Mammary epithelial cell (primary cell): ENCODE measurements at regions not wholly inside any gene's neighbourhood (a gene's known extent, or its start where the extent isn't known, plus 50 kb on each side); places are given as distances from the start of the nearest gene placed in this dataset.

ENCODE experiments used
- EZH2 ChIP-seq: IDR thresholded peaks from 2 replicates; pipeline ENCODE4 v1.6.1; 2012; ENCODE audit warnings: low read length, inconsistent platforms, borderline replicate concordance
- TF ChIP-seq, protein P1 (sequence below), 2 donors: IDR thresholded peaks in 1 of 2; conservative IDR thresholded peaks in 1 of 2; 2 replicates each; pipeline ENCODE4 v1.5.1; 2011 to 2012; ENCODE audit warnings: inconsistent platforms in 2 of 2, low read length in 2 of 2, mild to moderate bottlenecking in 2 of 2, control low read depth in 1 of 2, low read depth in 1 of 2; ENCODE audit not compliant: insufficient read depth in 1 of 2; ENCODE audit errors: extremely low read depth in 1 of 2

DNA sequence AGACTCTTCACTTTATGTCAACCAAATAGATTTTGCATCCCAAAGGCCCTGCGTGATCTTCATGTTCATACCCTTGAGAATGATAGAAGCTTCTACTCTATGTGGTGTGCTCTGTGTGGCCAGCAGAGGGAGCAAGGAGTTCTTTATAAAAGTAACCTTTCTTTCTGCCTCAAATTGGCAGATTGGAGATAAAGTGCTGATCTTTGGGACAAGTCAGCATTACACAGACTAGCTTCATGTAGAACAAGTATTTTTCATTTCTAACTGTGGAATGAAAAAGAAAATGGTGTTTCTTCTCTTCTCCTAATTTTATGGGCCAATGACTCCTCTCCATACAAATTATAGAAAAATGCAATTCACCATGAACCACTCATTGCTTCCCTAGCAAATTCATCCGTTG, 1214.1 kb downstream of the SORCS1 start:
- no peak for TF ChIP-seq EZH2
- TF ChIP-seq, protein P1, sequence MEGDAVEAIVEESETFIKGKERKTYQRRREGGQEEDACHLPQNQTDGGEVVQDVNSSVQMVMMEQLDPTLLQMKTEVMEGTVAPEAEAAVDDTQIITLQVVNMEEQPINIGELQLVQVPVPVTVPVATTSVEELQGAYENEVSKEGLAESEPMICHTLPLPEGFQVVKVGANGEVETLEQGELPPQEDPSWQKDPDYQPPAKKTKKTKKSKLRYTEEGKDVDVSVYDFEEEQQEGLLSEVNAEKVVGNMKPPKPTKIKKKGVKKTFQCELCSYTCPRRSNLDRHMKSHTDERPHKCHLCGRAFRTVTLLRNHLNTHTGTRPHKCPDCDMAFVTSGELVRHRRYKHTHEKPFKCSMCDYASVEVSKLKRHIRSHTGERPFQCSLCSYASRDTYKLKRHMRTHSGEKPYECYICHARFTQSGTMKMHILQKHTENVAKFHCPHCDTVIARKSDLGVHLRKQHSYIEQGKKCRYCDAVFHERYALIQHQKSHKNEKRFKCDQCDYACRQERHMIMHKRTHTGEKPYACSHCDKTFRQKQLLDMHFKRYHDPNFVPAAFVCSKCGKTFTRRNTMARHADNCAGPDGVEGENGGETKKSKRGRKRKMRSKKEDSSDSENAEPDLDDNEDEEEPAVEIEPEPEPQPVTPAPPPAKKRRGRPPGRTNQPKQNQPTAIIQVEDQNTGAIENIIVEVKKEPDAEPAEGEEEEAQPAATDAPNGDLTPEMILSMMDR (conservative IDR thresholded peaks at IDR 0.05 in 1 of 2, IDR thresholded peaks at IDR 0.05 in 1 of 2; ENCODE audit: extremely low read depth in 1 of 2, insufficient read depth in 1 of 2, low read depth in 1 of 2, low read length in 2 of 2): peak; percentile 86
